Muscle layer of duodenum (tissue), 2 donors: ENCODE measurements at regions not wholly inside any gene's neighbourhood (a gene's known extent, or its start where the extent isn't known, plus 50 kb on each side); places are given as distances from the start of the nearest gene placed in this dataset.
"Not testable (repeated sequence)": the region's sequence is repeated elsewhere in the genome, so short reads cannot be mapped to it uniquely, and the experiment has no call there.

ENCODE experiments used
- H3K27ac ChIP-seq: one replicate; pipeline ENCODE4 v1.7.0; 2013; ENCODE audit warnings: mild to moderate bottlenecking, low read length
- H3K27me3 ChIP-seq: one replicate; pipeline ENCODE4 v1.7.0; 2013; ENCODE audit warnings: low read depth, mild to moderate bottlenecking, control low read depth, low read length
- H3K36me3 ChIP-seq, 2 donors: one replicate each; pipeline ENCODE4 v1.7.0; 2013; ENCODE audit warnings: low read length in 2 of 2, control low read depth in 1 of 2, mild to moderate bottlenecking in 1 of 2; ENCODE audit not compliant: insufficient read depth in 2 of 2, control insufficient read depth in 1 of 2
- H3K4me1 ChIP-seq, 2 donors: one replicate each; pipeline ENCODE4 v1.7.0; 2013; ENCODE audit warnings: low read length in 2 of 2, mild to moderate bottlenecking in 2 of 2, control low read depth in 1 of 2, moderate library complexity in 1 of 2; ENCODE audit not compliant: insufficient read depth in 2 of 2, control insufficient read depth in 1 of 2
- H3K4me3 ChIP-seq, 2 donors: one replicate each; pipeline ENCODE4 v1.7.0; 2013; ENCODE audit warnings: low read length in 2 of 2, low read depth in 1 of 2, mild to moderate bottlenecking in 1 of 2
- H3K9me3 ChIP-seq, 2 donors: one replicate each; pipeline ENCODE4 v1.7.0; 2013; ENCODE audit warnings: low read length in 2 of 2, control low read depth in 1 of 2, mild to moderate bottlenecking in 1 of 2; ENCODE audit not compliant: control insufficient read depth in 1 of 2
- donor health status: healthy.

- Histone ChIP-seq H3K9me3 (no peaks in the 10 kb centered on the region), H3K27ac (no peak overlapping the region), H3K36me3 (no peaks in the 10 kb centered on the region), H3K4me3 (no peak overlapping the region), H3K27me3 (no peaks in the 10 kb centered on the region), H3K4me1 (no peaks in the 10 kb centered on the region)
Measured at GRCh38 chr2:2898744-2899143, 478.9 kb downstream of the EIPR1 start.

DNA sequence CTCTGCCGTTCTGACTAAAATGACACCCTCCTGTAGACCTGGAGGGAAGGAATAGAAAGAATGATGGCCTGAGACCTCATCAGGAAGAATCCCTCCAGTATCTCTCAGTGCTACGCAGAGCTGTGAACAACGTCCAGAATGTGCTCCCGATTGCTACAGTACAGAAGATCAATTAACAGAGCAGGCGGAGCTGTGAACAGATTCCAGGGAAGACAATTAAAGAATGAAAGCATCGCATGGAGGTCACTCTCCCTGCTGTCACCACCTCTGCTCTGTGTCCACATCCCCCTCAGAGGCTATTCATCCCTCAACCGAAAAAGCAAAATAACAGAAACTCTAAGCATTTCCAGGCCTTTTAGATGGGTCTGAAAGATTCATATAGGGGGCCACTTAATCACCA, 481.0 kb downstream of the EIPR1 start:
- no peaks in the 10 kb centered on the region for H3K27me3 ChIP-seq
- no peaks in the 10 kb centered on the region for H3K9me3 ChIP-seq
- H3K36me3 ChIP-seq, result no peaks in the 10 kb centered on the region
- H3K4me3 ChIP-seq, result no peak overlapping the region
- H3K27ac ChIP-seq, result no peak overlapping the region
- H3K4me1 ChIP-seq, result no peaks in the 10 kb centered on the region

DNA sequence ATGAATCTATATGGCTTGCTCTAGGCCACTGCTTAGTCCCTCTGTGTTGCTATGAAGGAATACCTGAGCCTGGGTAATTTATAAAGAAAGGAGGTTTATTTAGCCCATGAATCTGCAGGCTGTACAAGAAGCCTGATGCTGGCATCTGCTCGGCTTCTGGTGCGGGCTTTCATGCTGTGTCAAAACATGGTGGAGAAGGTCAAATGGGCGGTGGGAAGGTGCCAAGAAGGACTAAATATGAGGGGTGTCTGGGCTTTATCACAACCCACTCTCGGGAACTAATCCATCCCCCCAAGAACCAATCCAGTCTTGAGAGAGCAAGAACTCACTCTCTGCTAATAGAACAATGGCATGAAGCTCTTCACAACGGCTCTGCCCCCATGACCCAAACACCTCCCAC, 481.6 kb downstream of the EIPR1 start:
- Histone ChIP-seq H3K27ac (no peak overlapping the region), H3K4me3 (no peak overlapping the region), H3K9me3 (no peaks in the 10 kb centered on the region), H3K27me3 (no peaks in the 10 kb centered on the region), H3K4me1 (no peaks in the 10 kb centered on the region), H3K36me3 (no peaks in the 10 kb centered on the region)

GRCh38 chr2:2894011-2894410, 483.6 kb downstream of the EIPR1 start:
- H3K27ac ChIP-seq, H3K27me3 ChIP-seq, H3K4me1 ChIP-seq, H3K36me3 ChIP-seq, H3K4me3 ChIP-seq, H3K9me3 ChIP-seq: not testable (repeated sequence)

DNA sequence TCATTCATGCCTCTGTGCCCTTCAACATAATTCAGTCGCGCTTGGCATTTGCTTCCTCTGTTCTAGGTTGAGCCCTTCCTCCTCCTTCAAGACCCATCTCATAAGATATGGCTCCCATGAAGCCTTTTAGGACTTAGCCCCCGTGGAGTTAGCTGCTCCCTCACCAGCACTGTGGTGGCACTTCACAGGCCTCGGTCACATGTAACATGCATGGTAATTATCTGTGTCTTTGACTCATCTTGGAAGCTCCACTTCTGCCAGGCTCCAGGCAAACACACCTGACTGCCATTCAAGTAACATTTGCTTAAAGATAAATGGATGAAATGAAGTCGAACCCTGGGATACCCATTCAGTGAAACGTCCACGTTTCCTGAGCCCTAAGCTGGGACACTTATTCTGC, 484.7 kb downstream of the EIPR1 start:
- Histone ChIP-seq H3K9me3 (no peaks in the 10 kb centered on the region), H3K27me3 (no peaks in the 10 kb centered on the region), H3K27ac (no peak overlapping the region), H3K4me3 (no peak overlapping the region), H3K4me1 (no peaks in the 10 kb centered on the region), H3K36me3 (no peaks in the 10 kb centered on the region)

DNA sequence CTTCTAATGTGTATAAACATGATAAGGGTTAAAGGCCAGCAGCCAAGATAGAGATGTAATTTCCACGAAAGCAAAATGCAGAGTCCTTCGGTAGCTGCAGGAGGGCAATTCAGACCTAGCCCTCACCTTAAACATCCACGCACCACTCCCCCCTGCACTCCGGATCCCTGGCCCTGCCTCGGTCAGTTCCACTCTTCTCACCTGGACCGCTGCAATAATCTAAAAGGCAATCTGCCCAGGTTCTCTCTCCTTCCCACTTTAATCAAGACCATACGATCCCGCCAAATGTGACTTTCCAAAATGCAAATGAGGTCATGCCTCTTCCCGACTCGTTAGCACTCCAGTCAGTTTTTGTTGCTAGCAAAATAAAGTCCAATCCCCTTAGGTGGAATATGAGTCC, 485.2 kb downstream of the EIPR1 start:
- H3K9me3 ChIP-seq, result no peaks in the 10 kb centered on the region
- H3K36me3 ChIP-seq, result no peaks in the 10 kb centered on the region
- H3K4me3 ChIP-seq, result no peak overlapping the region
- H3K27me3 ChIP-seq, result no peaks in the 10 kb centered on the region
- H3K27ac ChIP-seq, result no peak overlapping the region
- H3K4me1 ChIP-seq, result no peaks in the 10 kb centered on the region

DNA sequence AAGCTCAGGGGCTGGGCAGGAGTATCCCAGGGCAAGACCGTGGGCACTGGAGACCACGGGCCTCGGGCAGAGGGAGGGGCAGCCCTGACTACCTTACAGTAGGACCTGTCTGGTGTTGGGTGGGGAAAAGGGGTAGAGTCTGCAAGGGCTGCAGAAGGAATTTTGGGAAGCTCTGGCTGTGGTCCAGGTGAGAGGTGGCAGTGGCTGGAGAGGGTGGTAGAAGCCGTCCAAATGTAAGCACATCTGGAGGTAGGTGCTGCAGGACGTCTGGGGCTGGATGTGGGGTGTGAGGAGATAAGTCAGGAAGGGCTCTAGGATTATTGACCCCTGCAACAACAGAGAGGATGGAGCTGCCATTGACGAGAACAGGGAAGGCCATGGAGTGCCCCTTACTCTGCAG, 486.7 kb downstream of the EIPR1 start:
- Histone ChIP-seq H3K4me3 (no peak overlapping the region), H3K27me3 (no peaks in the 10 kb centered on the region), H3K36me3 (no peaks in the 10 kb centered on the region)

DNA sequence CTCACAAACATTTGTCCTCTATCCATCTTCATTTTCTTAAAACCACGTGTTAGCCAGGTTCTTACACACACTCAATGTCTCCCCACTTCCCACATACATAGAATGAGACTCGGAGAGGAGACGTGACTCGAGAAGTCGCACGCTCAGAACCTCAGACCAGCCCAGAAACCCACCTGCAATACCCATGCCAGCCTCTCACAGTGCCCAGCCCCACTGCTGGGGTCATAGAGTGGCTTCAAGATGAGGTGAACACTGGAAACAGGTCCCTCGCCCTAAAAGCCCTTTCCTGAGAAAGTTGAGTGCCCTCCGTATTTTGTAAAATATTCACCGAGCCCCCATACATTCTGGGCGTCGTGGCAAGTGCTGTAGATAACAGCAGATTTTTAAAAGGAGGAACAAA, 487.4 kb downstream of the EIPR1 start:
- H3K27ac ChIP-seq, result no peak overlapping the region

More for the DNA sequence above, 486.7 kb downstream of the EIPR1 start:
- Histone ChIP-seq H3K27ac (no peak overlapping the region), H3K9me3 (no peaks in the 10 kb centered on the region), H3K4me1 (no peaks in the 10 kb centered on the region)

GRCh38 chr2:2889646-2890045, 488.0 kb downstream of the EIPR1 start:
- H3K27me3 ChIP-seq, result no peaks in the 10 kb centered on the region
- H3K27ac ChIP-seq, result no peak overlapping the region
- no peaks in the 10 kb centered on the region for H3K4me1 ChIP-seq
- H3K4me3 ChIP-seq, result no peak overlapping the region
- H3K36me3 ChIP-seq, result no peaks in the 10 kb centered on the region
- H3K9me3 ChIP-seq, result no peaks in the 10 kb centered on the region

More for the DNA sequence above, 487.4 kb downstream of the EIPR1 start:
- no peak overlapping the region for H3K4me3 ChIP-seq
- H3K4me1 ChIP-seq, result no peaks in the 10 kb centered on the region
- no peaks in the 10 kb centered on the region for H3K9me3 ChIP-seq
- H3K36me3 ChIP-seq, result no peaks in the 10 kb centered on the region
- H3K27me3 ChIP-seq, result no peaks in the 10 kb centered on the region

DNA sequence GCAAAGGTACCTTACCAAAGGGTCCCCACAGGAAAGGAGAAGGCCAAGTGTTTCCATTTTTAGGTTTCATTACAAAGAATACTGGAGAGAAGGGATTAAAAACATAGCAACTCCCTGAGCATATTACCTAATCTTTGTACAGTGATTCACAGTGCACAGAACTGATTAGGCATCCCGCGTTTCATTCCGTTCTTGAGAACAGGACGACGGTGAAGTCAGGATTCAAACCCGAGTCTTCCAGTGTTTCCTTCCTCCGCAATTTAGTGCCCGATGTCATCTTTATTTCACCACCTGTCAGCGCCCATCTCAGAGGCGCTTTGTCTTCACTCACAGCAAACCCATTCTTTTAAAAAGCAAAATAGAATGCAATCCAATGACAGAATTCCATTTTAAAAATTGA, 488.5 kb downstream of the EIPR1 start:
- H3K36me3 ChIP-seq, result no peaks in the 10 kb centered on the region
- H3K27me3 ChIP-seq, result no peaks in the 10 kb centered on the region
- H3K4me1 ChIP-seq, result no peaks in the 10 kb centered on the region
- no peaks in the 10 kb centered on the region for H3K9me3 ChIP-seq
- no peak overlapping the region for H3K27ac ChIP-seq
- H3K4me3 ChIP-seq, result no peak overlapping the region

DNA sequence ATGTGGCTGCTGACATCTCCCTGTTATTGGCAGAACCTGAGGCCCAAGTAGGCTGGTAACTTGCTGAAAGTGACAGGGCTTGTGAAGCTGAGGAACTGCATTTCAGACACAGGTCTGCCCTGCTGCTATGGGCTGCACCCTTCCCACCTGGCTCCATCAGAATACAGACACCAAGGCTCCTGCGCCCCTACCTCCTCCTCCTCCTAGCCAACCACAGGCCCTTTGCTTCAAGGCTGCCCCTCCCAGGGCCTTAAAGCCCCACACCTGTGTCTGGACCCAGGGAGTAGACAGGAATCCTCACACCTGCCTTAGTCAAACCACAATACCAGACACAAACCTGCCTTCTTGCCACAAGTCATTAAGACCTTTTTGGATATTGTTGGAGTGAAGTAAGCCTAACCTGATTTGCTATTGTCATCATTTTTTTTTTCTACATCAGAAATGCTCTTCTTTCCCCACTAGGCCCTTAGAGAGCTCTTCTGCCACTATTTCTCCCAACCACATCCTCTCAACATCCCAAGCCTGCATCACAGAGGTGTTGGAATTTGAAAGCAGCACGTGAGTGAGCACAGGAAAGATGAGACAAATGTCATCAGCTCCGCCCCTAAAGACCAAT, 489.7 kb downstream of the EIPR1 start:
- H3K4me3 ChIP-seq, result no peak overlapping the region
- no peak overlapping the region for H3K27ac ChIP-seq
- no peaks in the 10 kb centered on the region for H3K36me3 ChIP-seq
- H3K27me3 ChIP-seq, result no peaks in the 10 kb centered on the region
- H3K4me1 ChIP-seq, result no peaks in the 10 kb centered on the region
- H3K9me3 ChIP-seq, result peaks cover 0 to 1% of the 10 kb centered on the region in 2 donors

DNA sequence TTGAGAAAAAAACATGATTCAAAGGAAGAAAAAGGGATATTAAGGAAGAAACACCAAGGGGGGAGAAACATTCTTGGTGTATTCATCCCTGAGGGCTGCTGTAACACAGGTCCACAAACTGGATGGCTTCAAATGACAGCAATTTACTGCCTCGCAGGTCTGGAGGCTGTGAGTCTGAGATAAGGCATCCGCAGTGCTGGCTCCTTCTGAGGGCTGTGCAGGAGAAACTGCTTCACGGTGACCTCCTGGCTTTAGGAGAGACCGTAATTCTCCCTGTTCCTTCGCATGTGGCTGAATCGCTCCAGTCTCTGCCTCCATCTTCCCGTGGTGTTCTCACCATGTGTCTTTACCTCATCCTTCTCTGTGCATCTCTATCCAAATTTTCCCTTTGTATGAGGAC, 490.7 kb downstream of the EIPR1 start:
- H3K4me1 ChIP-seq, result no peaks in the 10 kb centered on the region
- H3K4me3 ChIP-seq, result no peak overlapping the region
- H3K36me3 ChIP-seq, result no peaks in the 10 kb centered on the region
- no peaks in the 10 kb centered on the region for H3K27me3 ChIP-seq
- peaks cover 0 to 6% of the 10 kb centered on the region in 2 donors for H3K9me3 ChIP-seq
- H3K27ac ChIP-seq, result no peak overlapping the region
